LNCAP (cell line): ENCODE measurements at regions not wholly inside any gene's neighbourhood (a gene's known extent, or its start where the extent isn't known, plus 50 kb on each side); places are given as distances from the start of the nearest gene placed in this dataset.

ENCODE experiments used
- CTCF ChIP-seq: fragments of 450-650 bp; IDR thresholded peaks from 2 replicates; pipeline ENCODE4 v1.5.1; 2017; ENCODE audit warnings: mild to moderate bottlenecking

DNA sequence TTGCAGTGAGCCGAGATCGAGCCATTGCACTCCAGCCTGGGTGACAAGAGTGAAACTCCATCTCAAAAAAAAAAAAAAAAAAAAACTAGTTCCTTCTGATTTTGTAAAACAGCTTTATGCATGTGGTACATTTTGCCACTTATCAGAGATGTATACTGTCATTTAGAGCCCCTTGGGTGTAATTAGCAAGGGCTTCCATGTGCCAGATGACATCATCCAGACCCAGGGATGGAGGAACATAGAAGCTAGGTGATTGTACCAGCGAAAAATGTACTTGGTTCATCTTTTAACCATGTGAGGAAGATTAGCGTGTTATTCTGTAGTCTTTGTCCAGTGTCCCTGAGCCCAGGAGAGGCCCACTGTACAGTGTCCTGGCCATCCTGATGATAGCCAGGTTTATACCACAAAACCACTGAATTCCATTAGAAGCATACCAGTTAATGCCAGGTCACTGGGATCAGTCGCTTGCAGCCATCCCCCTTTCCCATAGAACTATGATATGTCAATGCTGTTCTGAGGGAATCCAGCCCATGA is 239.3 kb upstream of the SGCD start:
- TF ChIP-seq CTCF = no peak

DNA sequence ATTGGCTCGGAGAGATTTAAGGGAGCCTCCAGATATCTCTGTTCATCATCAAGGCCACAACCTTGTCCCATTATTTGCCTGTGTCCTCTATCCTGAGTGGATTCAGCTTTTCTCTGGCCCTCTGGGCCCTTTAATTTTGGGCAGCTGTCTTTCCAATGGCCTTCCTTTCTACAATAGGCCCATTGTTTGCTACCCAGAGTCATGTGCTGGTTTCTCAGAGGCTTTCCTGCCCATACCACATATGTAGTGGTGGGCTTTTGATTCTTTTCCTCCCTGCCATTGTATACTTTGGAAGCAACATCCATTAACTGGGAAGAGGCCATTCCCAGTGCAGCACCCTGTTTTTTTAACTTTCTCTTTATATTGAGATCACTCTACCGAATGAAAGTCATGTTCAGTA is 233.9 kb upstream of the SGCD start:
- TF ChIP-seq CTCF = no peak

DNA sequence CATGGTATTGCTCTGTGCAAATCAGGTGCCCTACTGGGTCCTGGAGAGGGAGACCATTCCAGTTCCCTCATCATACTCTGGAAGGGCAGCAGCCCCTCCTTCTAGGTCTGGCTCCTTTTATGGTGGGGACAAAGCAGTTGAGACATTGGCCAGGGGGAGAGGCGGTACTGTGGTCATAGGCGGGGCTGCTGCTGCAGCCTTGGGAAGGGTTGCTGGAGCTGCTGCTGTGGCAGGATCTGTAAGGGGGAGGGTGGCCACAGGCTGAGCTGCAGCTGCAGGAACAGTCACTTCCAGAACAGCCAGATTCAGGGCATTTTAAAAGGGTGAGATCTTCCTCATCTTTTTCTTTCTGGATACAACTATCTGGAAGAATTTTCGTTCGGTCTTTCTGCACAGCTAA is 233.0 kb upstream of the SGCD start:
- no peak for TF ChIP-seq CTCF

GRCh38 chr5:156095709-156096241 is 231.2 kb upstream of the SGCD start:
- no peak for TF ChIP-seq CTCF

GRCh38 chr5:156096259-156096658 is 230.7 kb upstream of the SGCD start:
- no peak for TF ChIP-seq CTCF

- TF ChIP-seq CTCF = no peak
Observed at GRCh38 chr5:156103155-156103885, 223.6 kb upstream of the SGCD start.

DNA sequence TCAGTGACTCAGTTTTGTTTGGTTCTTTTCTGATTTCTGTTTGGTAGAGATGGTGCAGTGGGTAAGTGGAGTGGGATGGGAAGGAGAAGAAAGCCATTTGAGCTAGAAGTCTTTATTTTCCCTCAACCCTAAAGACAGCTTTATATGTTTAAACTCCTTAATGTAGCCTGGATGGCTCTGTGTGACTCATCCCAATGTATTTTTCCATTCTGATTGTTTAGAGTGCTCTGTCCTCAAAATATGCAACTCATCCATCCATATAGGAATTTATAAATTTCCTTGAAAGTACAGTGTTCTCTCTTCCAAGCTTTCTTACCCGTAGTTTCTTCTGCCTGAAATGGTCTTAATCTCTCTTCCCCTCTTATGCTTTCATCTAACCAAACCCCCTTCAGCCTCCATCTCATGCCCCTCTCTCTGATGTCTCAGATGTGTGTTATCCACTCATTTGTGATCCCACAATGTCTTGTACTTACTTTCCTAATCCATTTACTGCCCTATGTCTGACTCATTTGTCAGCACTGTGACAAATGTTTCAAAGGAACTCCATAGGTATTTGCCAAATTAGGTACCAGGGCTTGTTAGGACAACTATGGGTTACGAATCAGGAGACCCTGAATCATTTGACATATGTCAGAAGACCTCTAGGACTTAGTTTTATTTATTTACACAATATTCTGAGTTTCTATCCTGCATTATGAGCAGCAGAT is 217.5 kb upstream of the SGCD start:
- TF ChIP-seq CTCF = no peak
